Hematopoietic multipotent progenitor cell treated with erythropoietin and hydrocortisone succinate and interleukin-3 and kit ligand, for 6 days (in vitro differentiated cells): ENCODE measurements at regions not wholly inside any gene's neighbourhood (a gene's known extent, or its start where the extent isn't known, plus 50 kb on each side); places are given as distances from the start of the nearest gene placed in this dataset.
"Not testable (repeated sequence)": the region's sequence is repeated elsewhere in the genome, so short reads cannot be mapped to it uniquely, and the experiment has no call there.

ENCODE experiments used
- DNase-seq: peaks from one replicate; pipeline ENCODE4 v3.0.0-alpha.2; 2015

DNA sequence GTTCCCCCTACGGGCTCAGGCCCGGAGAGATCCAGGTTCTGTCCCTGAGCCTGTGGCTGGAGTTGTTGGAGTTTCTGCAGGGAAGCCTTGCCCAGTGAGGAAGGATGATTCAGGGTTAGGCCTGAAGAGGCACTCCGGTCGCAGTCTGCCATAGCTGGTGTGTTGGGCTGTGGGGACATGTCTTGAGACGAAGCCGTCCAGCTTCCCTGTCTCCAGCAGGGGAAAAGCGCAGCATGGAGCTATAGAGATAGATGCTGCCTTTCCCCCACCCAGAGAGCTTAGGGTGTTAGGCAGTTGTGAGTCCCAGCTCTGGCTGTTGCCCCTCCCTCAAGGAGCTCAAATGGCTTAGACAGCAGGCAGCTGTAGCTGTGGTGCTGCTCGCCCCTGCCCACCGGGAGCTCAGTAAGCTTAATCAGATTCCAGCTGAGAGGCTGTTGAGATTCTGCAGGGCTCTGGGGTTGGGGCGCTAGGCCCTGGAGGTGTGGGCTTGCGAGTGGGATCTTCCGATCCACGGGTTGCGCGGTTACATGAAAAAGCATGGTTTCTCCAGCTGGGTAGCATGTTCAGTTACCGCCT is 103.9 kb downstream of the PMAIP1 start:
- DNase-seq: no peak

DNA sequence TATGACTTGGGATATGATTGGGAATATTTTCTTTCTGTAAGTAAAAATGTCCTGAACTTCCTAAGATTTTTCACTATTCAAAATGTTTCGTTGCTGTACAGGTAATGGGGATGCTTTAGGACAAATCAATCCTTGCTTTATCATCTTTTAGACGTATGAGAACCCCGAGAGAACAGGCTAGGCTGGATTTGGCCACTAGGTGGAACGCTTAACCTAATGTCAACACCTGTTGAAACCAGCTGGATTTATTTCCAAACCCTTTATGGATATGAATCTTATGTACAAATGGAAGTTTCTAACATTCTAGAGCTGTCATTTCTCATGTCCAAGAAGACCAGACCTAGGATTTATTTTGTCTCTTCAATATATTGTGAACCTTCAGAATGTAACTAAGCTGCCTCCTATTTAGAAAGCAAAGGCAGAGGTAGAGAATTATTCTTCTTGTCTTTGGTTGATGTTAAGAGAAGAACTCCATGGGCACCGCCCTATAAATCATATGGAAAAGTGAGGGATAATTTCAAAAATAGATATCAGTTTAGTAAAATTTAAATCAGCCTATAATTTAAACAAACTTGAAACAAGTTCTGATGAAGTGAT is 96.7 kb downstream of the PMAIP1 start:
- DNase-seq: peak; percentile 51

DNA sequence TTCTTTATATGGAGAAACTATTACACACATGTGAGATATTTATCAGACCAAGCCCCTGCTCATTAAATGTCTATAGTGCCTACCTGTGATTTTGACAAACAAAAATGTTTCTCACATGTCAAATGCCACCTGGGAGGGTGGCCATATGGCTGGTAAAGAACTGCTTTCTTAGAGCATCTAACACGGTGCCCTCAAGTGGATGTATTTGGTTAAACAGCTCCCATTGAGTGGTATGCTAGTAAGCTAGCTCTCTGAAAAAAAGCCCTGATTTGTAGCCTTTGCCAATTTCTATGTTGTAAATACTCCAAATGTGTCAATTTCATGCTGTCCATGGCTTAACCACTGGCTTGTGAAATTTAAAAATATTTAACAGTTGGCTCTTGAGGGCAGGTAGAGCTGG is 94.6 kb downstream of the PMAIP1 start:
- peak; percentile 53 for DNase-seq

DNA sequence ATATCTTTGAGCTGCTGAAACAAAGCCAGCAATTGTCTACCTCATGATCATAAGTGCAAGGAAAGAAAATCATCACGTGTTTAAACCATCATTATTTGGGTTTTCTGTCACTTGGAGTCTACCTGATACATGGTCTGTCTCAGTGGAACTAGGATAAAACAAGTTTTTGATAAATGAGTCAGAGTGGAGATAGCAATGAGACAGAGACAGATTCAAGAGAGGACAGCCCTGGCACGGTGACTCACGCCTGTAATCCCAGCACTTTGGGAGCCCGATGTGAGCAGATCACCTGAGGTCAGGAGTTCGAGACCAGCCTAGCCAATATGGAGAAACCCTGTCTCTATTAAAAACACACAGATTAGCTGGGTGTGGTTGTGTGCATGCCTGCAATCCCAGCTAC is 93.8 kb downstream of the PMAIP1 start:
- no peak for DNase-seq

DNA sequence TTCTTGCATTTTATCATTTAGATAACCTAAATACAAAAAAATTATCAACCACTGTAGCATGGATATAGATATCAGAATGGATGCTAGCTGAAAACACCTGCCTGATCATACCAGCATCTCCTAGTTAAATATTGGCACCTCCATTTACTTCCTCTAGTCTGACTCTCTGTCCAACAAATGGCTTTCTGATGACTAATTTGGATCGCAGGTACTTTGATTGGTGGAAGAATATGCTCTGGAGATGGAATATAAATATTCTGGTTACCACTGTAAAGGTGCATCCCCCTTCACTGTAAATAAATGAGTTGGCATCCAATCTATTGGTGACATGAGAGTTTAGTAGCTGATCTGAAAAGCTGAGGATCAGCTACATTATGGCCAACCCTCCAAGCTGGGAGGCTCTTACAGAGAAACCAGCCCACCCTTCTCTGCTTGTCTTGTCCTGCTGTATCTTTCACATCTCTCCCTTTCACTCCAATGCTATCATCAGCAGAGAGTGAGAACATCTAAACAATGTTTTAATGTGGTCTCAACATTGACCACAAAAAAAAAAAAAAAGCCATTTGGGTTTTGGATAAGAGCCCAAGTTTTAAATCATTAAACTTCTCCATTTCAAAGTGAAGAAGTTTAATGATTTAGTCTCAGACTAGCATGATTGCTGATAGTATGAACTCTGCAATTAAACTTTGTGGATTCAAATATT is 90.5 kb downstream of the PMAIP1 start:
- DNase-seq: peak; percentile 28

DNA sequence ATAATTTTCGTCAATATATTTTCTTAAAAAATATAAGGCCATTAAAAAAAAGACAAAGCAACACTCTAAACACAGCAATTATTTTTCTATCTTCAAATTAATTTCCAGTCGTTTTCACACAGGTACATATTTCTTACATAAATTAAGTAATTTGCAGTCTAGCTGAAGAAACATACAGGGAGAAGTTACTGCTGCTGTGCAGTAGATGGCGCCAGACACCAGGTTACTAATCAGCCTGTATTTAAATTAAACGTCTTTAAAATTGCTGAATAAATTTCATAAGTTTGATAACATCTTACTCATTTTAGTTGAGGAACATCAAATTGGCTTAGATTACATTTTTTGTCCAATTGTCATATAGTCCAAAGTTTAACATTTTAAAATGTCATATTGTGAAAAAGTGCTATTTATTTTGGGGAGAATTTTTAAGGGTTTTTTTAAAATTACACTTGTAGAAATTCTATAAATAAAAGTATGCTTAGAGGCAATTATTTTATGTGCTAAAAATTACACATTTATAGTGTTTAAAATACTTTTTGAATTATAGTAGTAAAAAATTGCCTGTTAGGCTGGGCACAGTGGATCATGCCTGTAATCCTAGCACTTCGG is 88.4 kb downstream of the PMAIP1 start:
- peak; percentile 66 for DNase-seq

DNA sequence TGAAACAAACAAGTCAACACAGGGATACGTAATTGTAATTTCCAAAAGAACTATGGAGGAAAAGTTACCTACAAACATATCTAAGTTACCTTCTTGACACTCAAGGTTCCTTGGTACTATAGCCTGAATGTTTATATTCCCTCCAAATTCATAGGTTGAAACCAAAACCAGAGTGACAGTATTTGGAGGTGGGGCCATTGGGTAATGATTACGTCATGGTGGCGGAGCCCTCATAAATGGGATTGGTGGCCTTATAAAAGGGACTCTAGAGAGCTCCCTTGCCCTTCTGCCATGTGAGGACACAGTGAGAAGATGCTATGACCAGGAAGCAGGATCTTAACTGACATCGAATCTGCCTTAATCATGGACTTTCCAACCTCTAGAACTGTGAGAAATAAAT is 87.3 kb downstream of the PMAIP1 start:
- DNase-seq: no peak

DNA sequence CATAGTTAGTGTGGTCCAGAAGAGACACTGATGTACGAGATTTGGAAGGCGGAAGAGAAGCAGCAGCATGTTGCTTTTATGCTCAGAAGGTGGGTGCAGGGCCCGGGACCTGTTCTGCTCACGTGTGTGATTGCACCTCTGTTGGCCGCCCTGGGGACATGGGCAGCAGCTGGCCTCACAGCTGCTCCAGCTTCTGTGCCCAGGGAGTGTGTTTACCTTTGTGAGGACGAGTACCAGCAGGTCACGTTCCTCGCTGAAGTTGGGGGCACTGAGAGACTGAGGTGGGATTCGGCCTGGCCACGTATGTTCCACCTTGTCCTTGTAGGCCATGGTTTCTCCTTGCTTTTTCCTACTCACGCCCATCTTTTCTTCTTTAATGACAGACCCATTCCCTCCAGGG is 86.3 kb downstream of the PMAIP1 start:
- no peak for DNase-seq

DNA sequence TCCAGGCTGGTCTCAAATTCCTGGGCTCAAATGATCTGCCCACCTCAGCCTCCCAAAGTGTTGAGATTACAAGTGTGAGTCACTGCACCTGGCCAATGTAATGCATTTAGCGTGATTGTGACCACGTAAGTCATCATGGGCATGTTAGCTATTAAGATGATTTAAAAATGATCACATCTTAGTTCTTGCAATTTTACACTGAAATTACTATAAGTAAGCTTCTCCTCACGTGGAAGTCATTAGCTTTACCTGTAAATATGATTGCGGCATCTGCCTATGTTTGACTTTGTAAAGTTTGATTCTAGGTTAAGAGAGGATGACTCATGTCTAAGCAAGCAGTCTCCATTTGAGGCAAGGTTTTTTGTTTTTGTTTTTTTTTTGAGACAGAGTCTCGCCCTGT is 85.5 kb downstream of the PMAIP1 start:
- no peak for DNase-seq

DNA sequence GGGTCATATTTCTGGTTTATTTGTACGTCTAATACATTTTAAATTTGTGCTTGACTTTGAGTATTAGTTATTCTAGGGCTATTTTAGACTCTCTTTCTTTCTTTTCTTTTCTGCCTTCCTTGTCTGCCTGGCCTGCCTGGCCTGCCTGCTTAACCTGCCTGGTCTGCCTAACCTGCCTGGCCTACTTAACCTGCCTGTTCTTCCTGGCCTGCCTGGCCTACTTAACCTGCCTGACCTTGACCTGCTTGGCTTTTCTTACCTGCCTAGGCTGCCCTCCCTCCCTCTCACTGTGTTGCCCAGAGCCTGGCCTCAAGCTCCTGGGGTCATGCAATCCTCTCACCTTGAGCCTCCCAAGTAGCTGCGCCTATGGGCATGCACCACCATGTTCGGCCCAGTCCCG is 83.7 kb downstream of the PMAIP1 start:
- DNase-seq: no peak

DNA sequence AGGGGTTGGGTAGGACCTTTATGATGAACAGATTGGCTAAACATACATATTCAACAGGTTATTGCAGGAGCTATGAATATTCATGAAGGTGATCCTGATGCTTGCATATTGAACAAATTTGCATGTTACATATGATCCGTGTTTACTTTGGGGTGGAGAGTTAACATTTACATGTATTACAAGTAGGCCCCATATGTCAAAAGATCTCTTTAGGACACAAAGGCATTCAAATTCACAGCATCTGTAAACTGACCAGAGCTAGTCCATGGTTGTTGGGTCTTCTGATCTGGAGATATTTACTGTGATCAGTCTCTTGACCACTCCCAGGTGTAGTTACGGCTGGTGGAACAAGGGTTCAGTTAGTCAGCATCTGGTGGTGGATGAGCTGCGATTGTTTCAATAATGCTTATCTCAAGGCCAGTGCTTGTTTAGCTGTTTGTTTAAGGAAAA is 80.4 kb downstream of the PMAIP1 start:
- DNase-seq: no peak

DNA sequence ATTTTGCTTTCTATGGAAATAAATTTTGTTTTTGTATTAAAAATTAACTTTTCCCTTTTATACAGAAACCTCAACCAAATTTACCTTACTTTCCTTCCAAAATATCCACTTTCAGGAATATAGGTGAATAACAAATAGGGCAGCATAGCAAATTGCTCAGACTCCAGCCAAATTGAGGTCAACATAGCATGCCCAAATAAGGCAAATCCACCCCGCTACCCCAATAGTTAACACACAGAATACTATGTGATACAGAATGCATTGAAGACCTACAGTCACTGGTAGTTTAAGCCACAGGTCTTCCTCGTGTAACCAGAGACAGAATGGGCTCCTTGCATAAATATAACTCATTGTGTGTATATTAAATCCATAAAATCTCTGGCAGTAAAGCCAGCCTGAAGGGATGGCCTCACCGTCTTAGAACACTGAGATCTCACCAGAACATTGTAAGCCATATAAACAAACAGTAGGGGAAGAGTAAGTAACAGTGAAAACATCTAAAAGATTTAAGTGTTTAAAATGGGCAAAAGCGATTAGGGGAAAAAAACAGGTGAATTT is 72.2 kb downstream of the PMAIP1 start:
- DNase-seq: no peak

DNA sequence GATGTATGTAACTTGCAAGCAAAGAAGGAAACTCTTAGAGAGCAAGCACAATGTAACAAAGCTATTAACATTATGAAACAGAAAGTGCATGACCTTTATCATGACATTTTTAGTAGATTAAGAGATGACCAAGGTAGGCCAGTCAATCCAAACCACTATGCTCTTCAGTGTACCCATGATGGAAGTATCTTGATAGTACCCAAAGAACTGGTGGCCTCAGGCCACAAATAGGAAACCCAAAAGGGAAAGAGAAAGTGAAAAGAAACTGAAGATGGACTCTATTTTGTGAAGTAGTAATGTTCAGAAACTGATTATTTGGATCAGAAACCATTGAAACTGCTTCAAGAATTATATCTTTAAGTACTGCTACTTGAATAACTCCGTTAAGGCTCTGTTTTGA is 71.3 kb downstream of the PMAIP1 start:
- not testable (repeated sequence) for DNase-seq

DNA sequence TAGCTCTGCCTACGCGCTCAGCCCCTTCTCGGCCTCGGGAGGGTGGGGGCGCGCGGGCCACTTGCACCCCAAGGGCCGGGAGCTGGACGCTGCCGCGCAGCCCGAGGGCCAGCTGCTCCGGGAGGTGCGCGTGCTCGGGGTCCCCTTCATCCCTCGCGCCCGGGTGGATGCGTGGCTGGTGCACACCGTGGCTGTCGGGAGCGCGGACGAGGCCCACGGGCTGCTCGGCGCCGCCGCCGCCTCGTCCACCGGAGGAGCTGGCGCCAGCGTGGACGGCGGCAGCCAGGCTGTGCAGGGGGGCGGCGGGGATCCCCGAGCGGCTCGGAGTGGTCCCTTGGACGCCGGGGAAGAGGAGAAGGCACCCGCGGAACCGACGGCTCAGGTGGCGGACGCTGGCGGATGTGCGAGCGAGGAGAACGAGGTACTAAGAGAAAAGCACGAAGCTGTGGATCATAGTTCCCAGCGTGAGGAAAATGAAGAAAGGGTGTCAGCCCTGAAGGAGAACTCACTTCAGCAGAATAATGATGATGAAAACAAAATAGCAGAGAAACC is 69.8 kb downstream of the PMAIP1 start:
- not testable (repeated sequence) for DNase-seq

DNA sequence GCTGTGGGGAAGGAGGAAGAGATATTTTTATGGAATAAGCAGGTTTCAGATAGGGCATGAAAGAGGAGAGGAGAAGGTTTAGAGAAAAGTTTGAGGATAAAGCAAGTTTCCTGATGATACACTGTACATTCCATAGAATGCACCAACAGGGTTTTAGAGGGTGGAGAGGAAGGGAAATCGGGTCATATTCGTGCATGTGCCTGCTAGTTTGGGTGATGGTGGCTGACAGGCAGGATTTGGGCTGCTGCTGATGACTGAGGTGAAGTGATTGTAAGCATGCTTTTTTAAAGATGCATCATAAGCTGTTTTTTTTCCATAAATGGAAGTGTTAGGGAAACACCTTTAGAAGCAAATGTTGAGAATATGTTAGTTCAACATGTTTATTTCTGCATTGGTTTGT is 68.8 kb downstream of the PMAIP1 start:
- no peak for DNase-seq

DNA sequence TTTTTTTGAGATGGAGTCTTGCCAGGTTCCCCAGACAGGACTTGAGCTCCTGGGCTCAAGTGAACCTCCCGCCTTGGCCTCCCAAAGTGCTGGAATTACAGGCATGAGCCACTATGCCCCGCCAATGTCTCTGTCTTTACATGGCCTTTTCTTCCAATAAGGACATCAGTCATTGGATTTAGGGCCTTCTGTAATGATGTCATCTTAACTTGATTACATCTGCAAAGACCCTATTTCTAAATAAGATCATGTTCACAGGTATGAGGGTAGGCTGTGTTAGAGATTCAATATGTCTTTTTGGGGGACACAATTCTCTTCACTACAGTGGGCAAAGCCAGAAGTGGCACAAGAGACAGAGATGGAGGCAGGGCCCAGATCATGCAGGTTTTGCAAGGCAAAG is 68.1 kb downstream of the PMAIP1 start:
- no peak for DNase-seq

DNA sequence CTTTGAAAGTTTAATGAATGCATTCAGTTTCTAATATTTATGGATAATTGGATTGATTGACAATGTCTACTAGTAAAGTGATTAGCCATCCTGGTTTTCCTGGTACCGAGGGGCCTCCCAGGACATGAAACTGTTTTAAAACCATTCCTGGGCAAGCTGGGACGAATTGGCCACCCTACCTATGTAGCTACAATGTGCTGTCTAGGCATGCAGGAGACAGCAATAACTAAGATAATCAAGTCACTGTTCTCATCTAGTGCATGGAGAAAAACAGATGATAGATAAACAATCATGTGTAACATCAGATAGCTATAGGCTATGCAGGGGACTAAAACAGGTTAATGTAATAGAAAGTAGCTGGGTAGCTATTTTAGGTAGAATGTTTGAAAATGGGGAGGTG is 67.1 kb downstream of the PMAIP1 start:
- DNase-seq: no peak

DNA sequence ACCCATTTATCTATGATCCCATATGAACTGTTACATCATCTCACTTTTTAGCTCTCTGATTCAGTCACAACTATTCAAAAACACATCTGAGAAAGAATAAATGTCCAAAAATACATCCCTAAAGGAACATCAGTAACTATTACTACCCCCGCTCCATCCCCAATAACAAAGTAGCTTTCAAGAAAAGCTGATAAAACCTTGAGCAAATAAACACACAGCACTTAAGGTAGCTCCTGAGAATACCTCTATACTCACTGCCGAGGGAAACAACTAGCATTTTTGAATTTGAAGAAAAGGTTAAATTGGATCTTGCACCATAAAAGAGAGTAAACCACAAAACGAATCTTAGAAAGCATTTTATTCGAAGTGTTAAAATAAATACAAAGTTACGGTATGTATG is 63.4 kb downstream of the PMAIP1 start:
- no peak for DNase-seq

DNA sequence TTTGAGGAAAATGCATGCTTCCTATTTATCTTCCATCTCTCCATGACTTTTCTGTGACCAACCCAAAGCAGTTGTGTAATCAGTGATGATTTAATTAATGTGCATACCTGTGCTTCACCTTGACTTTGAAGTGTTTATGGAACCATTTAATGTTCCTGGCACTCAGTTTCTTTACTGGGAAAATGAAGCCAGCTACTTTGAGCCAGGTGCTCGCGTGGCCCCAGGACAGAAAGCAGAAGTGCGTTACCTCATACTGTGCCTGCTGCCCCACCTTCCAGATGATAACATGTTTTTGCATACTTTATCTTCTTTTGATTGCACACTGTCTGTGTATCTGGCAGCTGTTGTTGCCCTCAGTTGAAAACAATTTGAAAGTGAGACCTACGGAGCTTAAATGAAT is 61.3 kb downstream of the PMAIP1 start:
- DNase-seq: peak; percentile 49

DNA sequence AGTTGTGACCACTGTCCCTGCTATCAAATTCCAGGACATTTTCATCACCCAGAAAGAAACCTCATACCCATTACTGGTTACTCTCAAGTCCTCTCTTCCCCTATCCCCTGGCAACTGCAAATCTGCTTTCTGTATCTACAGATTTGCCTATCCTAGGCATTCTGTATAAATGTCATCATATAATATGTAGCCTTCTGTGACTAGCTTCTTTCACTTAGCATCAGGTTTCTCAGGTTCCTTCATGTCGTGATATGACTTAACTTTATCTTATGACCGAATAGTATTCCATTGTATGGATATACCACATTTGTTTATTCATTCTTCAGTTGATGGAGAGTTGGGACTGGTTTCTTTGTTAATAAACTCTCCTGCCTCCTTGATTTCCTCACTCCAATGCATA is 60.5 kb downstream of the PMAIP1 start:
- DNase-seq: no peak

DNA sequence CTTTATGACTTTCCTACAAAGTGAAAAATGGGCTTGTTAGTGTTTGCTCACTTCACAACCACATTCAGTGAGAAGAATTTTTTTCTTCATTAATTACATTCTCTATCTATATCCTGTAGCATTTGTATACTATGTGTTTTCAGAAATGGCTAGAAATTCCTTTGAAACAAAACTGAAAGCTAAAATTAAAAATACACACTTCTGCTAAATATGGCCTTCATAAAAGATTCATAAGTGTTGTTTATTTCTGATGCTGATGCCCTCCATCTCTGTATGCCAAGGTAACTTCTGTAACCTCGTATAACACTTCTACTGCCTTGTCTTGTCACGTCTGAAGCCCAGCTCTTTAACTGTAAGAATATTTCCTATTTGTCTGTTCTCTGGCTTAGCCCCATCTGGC is 59.8 kb downstream of the PMAIP1 start:
- DNase-seq: no peak

DNA sequence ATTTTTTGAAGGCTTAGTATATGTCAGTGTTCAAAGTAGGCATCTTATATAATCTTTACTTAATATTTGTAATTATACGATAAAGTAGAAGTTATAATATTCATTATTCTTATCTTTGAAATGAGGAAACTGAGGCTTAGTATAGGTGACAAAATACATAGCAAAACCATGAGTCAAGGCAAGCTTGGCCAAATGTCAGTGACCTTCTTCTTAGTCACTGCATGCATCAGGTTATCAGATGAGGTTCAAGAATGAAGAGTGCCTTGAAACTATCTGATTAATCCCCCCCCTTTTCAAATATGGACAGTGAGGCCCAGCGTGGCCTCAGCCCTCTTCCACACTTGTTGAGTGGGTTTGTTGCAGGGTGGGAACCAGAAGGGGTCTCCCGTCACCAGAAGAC is 59.3 kb downstream of the PMAIP1 start:
- peak; percentile 26 for DNase-seq

DNA sequence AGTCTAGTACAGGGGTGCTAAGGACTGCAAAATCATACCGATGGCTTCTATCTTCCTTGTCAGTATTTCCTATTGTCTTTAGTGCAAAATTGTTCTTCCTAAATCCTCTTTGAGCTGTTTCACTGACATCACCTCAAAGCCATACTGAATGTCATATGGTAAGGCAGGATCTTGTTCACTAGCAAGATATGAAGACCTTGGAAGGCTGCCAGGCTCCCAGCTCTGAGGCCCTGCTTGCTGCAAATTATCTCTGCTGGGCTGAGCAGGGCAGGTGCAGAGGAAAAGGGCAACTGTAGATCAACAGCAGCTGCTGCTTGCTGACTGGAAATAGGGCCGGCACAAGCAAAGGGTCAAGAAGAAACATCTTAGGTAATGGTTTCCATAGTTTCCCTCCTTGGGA is 58.2 kb downstream of the PMAIP1 start:
- peak; percentile 98 for DNase-seq

DNA sequence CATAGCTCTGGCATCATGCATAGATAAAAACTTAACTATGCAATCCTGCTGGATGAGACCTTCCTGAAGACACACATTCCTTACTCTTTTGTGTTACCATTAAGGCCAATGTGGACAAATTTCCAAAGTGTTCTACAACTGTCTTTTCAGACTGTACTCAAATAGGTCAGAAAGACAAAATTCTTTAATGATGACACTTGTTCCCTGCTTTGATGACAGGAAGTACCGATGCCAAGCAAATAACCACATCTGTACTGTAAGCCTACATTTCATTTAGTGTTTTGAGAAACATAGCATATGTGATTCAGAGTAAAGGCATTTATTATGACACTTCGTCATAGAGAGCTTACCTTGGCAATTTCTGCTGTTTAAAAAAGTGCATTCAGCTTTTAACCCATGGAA is 55.0 kb downstream of the PMAIP1 start:
- no peak for DNase-seq
